ENCODE measurements at regions not wholly inside any gene's neighbourhood (a gene's known extent, or its start where the extent isn't known, plus 50 kb on each side); places are given as distances from the start of the nearest gene placed in this dataset.
A peak's percentile ranks its signal among the peaks of the same experiment; 100 is the strongest.

GRCh38 chr16:88286301-88286923 is 96.3 kb upstream of the ZNF469 start:
- no peak overlapping the region for H3K4me3 ChIP-seq (ENCODE audit: low read depth, low read length)
- no peak for TF ChIP-seq CTCF (IDR thresholded peaks at IDR 0.05; ENCODE audit: borderline replicate concordance, insufficient read depth, low read depth, low read length)

- peak; percentile 56 for TF ChIP-seq CTCF (IDR thresholded peaks at IDR 0.05; ENCODE audit: borderline replicate concordance, insufficient read depth, low read depth, low read length)
- no peak overlapping the region for H3K4me3 ChIP-seq (ENCODE audit: low read depth, low read length)
These were observed 95.5 kb upstream of the ZNF469 start for GRCh38 chr16:88287219-88287618.

GRCh38 chr16:88288303-88288702 is 94.5 kb upstream of the ZNF469 start:
- TF ChIP-seq CTCF (IDR thresholded peaks at IDR 0.05; ENCODE audit: borderline replicate concordance, insufficient read depth, low read depth, low read length) = no peak
- H3K4me3 ChIP-seq (ENCODE audit: low read depth, low read length) = no peak overlapping the region

- H3K4me3 ChIP-seq (ENCODE audit: low read depth, low read length) = no peak overlapping the region
- TF ChIP-seq CTCF (IDR thresholded peaks at IDR 0.05; ENCODE audit: borderline replicate concordance, insufficient read depth, low read depth, low read length) = no peak
These were observed 93.8 kb upstream of the ZNF469 start for GRCh38 chr16:88289001-88289400.

- no peak overlapping the region for H3K4me3 ChIP-seq (ENCODE audit: low read depth, low read length)
- TF ChIP-seq CTCF (IDR thresholded peaks at IDR 0.05; ENCODE audit: borderline replicate concordance, insufficient read depth, low read depth, low read length) = no peak
These were observed 93.2 kb upstream of the ZNF469 start for GRCh38 chr16:88289561-88289960.

- TF ChIP-seq CTCF (IDR thresholded peaks at IDR 0.05; ENCODE audit: borderline replicate concordance, insufficient read depth, low read depth, low read length) = no peak
These were observed 92.8 kb upstream of the ZNF469 start for GRCh38 chr16:88289968-88290401.

More at GRCh38 chr16:88289968-88290401, 92.8 kb upstream of the ZNF469 start:
- no peak overlapping the region for H3K4me3 ChIP-seq (ENCODE audit: low read depth, low read length)

Measured in GM12875 (cell line).